ENCODE measurements at regions not wholly inside any gene's neighbourhood (a gene's known extent, or its start where the extent isn't known, plus 50 kb on each side); places are given as distances from the start of the nearest gene placed in this dataset.

DNA sequence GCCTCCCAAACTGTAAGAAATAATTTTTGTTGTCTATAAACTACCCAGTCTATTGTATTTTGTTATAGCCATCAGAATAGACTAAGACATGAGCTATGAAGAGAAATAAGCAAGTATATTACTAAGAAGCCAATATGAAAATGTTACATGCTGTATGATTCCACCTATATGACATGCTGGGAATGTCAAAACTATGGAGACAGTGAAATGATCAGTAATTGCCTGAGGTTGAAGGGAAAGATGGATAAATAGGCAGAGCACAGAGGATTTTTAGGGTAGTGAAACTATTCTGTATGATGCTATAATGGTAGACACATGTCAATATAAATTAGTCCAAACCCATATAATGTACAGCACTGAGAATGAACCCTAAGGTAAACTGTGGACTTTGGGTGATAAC, 261.3 kb upstream of the PCDH15 start:
- Histone ChIP-seq H4K91ac (replicated peaks; ENCODE audit: insufficient read length, low read length) (no peak overlapping the region), H2BK120ac (replicated peaks; ENCODE audit: low read depth, low read length) (no peak overlapping the region), H3K23ac (ENCODE audit: insufficient read length) (no peak overlapping the region), H3K4me1 (replicated peaks in 1 of 4; ENCODE audit: control insufficient read depth in 3 of 4, insufficient read depth in 4 of 4, low read length in 3 of 4) (no peaks in the 10 kb centered on the region), H3K4me3 (ENCODE audit: extremely low read depth in 1 of 4, insufficient read depth in 2 of 4, low read depth in 3 of 4, low read length in 4 of 4) (no peak overlapping the region), H4K20me1 (replicated peaks in 1 of 2; ENCODE audit: control insufficient read depth in 1 of 2, insufficient read depth in 2 of 2, low read length in 2 of 2) (no peaks in the 10 kb centered on the region), H3K18ac (ENCODE audit: extremely low read depth, low read length) (no peak overlapping the region), H2BK5ac (ENCODE audit: low read depth, low read length) (no peak overlapping the region), H3K27me3 (replicated peaks in 1 of 4; ENCODE audit: control insufficient read depth in 3 of 4, extremely low read depth in 1 of 4, insufficient read depth in 3 of 4, low read length in 3 of 4) (no peaks in the 10 kb centered on the region), H3K9me3 (ENCODE audit: insufficient read depth in 2 of 2, low read depth in 1 of 2, low read length in 1 of 2) (no peaks in the 10 kb centered on the region), H4K5ac (ENCODE audit: insufficient read length, low read depth, low read length) (no peak overlapping the region), H4K8ac (ENCODE audit: extremely low read depth, insufficient read depth, low read length) (no peak overlapping the region), H3K27ac (ENCODE audit: low read depth, low read length) (no peak overlapping the region), H2BK15ac (ENCODE audit: low read length) (no peak overlapping the region), H2AFZ (ENCODE audit: low read length) (no peak overlapping the region), H3K79me2 (ENCODE audit: control insufficient read depth in 1 of 2, insufficient read depth in 2 of 2, low read length in 2 of 2) (no peaks in the 10 kb centered on the region), H3K79me1 (ENCODE audit: low read depth, low read length) (no peaks in the 10 kb centered on the region), H2BK20ac (ENCODE audit: low read length) (no peak overlapping the region), H2BK12ac (ENCODE audit: low read depth, low read length) (no peak overlapping the region), H3K4me2 (ENCODE audit: insufficient read depth in 1 of 2, low read depth in 2 of 2, low read length in 2 of 2) (no peak overlapping the region), H3K9ac (replicated peaks in 1 of 4; ENCODE audit: extremely low read depth in 1 of 4, low read depth in 3 of 4, low read length in 3 of 4) (no peak overlapping the region), H3K56ac (replicated peaks; ENCODE audit: insufficient read length, low read depth, low read length) (no peak overlapping the region), H3K36me3 (ENCODE audit: control insufficient read depth in 2 of 4, insufficient read depth in 4 of 4, low read length in 3 of 4) (no peaks in the 10 kb centered on the region), H2AK5ac (ENCODE audit: low read depth, low read length) (no peak overlapping the region), H3K14ac (ENCODE audit: insufficient read length) (no peak overlapping the region), H3K23me2 (ENCODE audit: low read depth, low read length) (no peaks in the 10 kb centered on the region), H3K4ac (replicated peaks; ENCODE audit: insufficient read length, low read depth, low read length) (no peak overlapping the region)
- ChIA-PET CTCF (ENCODE audit: partially characterized antibody) (interaction anchor here (0.7 kb wide), 1 partner anchor 403 kb away, joined by 3 read pairs; no protein-coding TSS in a partner anchor), POLR2A (ENCODE audit: partially characterized antibody) (no interaction called here)
- no peak for DNase-seq (ENCODE audit: low read depth in 1 of 2, low spot score in 2 of 2)
- no peak for FAIRE-seq
- TF ChIP-seq, protein P1, sequence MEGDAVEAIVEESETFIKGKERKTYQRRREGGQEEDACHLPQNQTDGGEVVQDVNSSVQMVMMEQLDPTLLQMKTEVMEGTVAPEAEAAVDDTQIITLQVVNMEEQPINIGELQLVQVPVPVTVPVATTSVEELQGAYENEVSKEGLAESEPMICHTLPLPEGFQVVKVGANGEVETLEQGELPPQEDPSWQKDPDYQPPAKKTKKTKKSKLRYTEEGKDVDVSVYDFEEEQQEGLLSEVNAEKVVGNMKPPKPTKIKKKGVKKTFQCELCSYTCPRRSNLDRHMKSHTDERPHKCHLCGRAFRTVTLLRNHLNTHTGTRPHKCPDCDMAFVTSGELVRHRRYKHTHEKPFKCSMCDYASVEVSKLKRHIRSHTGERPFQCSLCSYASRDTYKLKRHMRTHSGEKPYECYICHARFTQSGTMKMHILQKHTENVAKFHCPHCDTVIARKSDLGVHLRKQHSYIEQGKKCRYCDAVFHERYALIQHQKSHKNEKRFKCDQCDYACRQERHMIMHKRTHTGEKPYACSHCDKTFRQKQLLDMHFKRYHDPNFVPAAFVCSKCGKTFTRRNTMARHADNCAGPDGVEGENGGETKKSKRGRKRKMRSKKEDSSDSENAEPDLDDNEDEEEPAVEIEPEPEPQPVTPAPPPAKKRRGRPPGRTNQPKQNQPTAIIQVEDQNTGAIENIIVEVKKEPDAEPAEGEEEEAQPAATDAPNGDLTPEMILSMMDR (IDR thresholded peaks at IDR 0.05; ENCODE audit: control extremely low read depth in 1 of 3, insufficient read depth in 1 of 3, low read depth in 1 of 3, low read length in 3 of 3), result no peak
- TF ChIP-seq GTF2F1 (IDR thresholded peaks at IDR 0.05; ENCODE audit: borderline replicate concordance, low read depth, low read length) (no peak), FOSL1 (IDR thresholded peaks at IDR 0.05; ENCODE audit: insufficient read depth, low read depth, low read length) (no peak), CHD1 (IDR thresholded peaks at IDR 0.05; ENCODE audit: low read depth, low read length) (no peak), SIN3A (conservative IDR thresholded peaks at IDR 0.05 in 1 of 2, IDR thresholded peaks at IDR 0.05 in 1 of 2; ENCODE audit: low read depth in 1 of 2, low read length in 2 of 2) (no peak), EP300 (IDR thresholded peaks at IDR 0.05; ENCODE audit: borderline replicate concordance in 1 of 2, low read depth in 2 of 2, low read length in 2 of 2) (no peak), TBP (IDR thresholded peaks at IDR 0.05; ENCODE audit: low read depth, low read length) (no peak), RAD21 (IDR thresholded peaks at IDR 0.05 in 1 of 2, conservative IDR thresholded peaks at IDR 0.05 in 1 of 2; ENCODE audit: low read depth in 2 of 2, low read length in 2 of 2) (no peak), CBX8 (IDR thresholded peaks at IDR 0.05; ENCODE audit: borderline replicate concordance, low read depth, low read length) (no peak), SP4 (IDR thresholded peaks at IDR 0.05; ENCODE audit: low read length) (no peak), TEAD4 (IDR thresholded peaks at IDR 0.05; ENCODE audit: low read depth, low read length) (no peak), NANOG (IDR thresholded peaks at IDR 0.05; ENCODE audit: insufficient read depth, low read depth, low read length, poor library complexity, severe bottlenecking) (no peak), SIRT6 (IDR thresholded peaks at IDR 0.05; ENCODE audit: low read length) (no peak)

Measured in H1 (cell line).